ENCODE measurements at regions not wholly inside any gene's neighbourhood (a gene's known extent, or its start where the extent isn't known, plus 50 kb on each side); places are given as distances from the start of the nearest gene placed in this dataset.

DNA sequence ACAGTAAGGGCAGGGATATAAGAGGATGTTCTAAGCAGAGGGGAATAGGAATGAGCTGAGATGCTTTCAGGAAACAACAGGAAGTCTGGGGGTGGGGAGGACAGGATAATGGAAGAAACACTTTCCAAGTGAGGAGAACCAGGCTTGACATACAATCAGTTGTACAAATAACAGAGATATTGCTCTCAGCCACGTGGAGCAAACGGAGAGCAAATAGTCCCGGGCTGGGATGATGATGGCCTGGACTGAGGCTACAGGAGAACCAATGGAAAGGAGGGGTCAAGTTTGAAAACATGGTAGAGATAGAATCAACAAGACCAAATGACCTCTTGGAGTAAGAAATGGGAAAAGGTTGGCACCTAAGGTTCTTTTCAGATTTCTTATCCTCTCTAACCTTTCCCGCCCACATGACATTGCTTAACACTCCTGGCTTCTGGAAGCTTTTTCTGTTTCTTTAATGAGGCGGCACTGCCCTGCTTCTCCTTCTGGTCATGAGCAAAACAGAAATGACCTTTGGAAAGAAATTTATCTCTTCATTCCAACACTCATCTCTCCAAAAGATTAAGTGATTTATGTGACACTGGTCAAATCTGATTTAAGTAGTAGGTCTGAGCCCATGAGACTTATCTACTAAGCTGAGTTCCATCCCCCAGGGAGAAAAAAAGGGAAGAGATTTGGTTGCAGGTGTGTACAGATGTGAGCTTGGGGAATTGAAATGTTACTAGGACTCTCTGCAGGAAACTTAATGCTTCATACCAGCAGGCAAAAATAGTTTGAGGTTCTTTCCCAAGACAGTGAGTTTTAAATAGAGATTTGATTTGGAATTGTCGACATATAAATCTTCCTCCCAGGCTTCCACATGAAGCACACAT is 442.9 kb upstream of the HNRNPA3 start:
- no peak for TF ChIP-seq POLR2A (IDR thresholded peaks at IDR 0.05)
- TF ChIP-seq, protein P1, sequence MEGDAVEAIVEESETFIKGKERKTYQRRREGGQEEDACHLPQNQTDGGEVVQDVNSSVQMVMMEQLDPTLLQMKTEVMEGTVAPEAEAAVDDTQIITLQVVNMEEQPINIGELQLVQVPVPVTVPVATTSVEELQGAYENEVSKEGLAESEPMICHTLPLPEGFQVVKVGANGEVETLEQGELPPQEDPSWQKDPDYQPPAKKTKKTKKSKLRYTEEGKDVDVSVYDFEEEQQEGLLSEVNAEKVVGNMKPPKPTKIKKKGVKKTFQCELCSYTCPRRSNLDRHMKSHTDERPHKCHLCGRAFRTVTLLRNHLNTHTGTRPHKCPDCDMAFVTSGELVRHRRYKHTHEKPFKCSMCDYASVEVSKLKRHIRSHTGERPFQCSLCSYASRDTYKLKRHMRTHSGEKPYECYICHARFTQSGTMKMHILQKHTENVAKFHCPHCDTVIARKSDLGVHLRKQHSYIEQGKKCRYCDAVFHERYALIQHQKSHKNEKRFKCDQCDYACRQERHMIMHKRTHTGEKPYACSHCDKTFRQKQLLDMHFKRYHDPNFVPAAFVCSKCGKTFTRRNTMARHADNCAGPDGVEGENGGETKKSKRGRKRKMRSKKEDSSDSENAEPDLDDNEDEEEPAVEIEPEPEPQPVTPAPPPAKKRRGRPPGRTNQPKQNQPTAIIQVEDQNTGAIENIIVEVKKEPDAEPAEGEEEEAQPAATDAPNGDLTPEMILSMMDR (IDR thresholded peaks at IDR 0.05) = no peak

Measured in Peyer's patch (tissue), 4 donors.